ENCODE measurements at regions not wholly inside any gene's neighbourhood (a gene's known extent, or its start where the extent isn't known, plus 50 kb on each side); places are given as distances from the start of the nearest gene placed in this dataset.

DNA sequence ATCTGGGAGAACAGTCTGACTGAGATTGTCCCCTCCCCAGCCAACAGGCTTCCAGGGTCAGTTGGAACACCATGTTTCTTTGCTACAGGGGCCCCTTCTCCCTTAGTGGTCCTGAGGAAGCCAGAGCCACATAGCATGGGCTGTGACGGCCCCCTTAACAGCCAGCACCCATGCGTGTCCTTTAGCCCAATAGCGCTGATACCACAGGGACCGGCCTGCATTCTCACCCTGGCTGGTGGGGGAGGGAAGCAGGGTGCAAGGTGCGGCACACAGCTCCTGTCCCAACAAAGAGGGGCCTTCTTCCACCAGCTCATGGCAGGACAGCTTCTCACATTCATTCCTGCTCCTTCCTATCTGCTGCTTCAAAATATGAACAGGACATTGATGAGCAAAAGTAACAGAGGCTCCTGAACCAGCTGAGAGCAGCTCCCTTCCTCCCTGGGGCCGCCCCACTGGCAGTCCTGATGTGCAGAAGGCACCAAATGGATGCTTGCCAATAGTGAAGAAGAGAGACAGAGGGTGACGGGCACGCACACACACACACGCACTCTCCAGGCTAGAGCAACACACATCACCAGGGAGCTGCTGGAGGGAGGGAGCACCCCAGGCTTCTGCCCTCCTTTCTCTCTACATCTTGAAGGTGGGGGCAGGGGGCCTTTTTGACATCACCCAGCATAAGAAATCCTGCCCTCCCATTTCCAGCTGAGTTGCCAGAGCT lies 99.4 kb downstream of the CRYAA start:
- ChIA-PET POLR2A (no interaction called here), CTCF (interaction anchor here (1.5 kb wide), 1 partner anchor 20 kb away, joined by 4 read pairs; no protein-coding TSS in a partner anchor)
- no peaks in the 10 kb centered on the region for H3K9me3 ChIP-seq
- H3F3A ChIP-seq (replicated peaks; ENCODE audit: insufficient read depth), result no peaks in the 10 kb centered on the region
- H3K27ac ChIP-seq (ENCODE audit: low read depth in 2 of 2, low read length in 1 of 2), result peak overlapping the region in 1 of 2 experiments; percentile 29; a peak in 1 of 4 replicates
- TF ChIP-seq EZH2phosphoT487 (IDR thresholded peaks at IDR 0.05; ENCODE audit: borderline replicate concordance, low read depth) (no peak), PBX3 (IDR thresholded peaks at IDR 0.05) (no peak), SMC3 (IDR thresholded peaks at IDR 0.05; ENCODE audit: low read depth, low read length) (no peak), CHD2 (IDR thresholded peaks at IDR 0.05; ENCODE audit: low read length, partially characterized antibody) (no peak)
- WGBS (ENCODE audit: low lambda C conversion rate), result 82% methylated on average over 5 of the region's 9 CpGs
- no peaks in the 10 kb centered on the region; the same call in 1 of the 2 replicates for H3K27me3 ChIP-seq (ENCODE audit: insufficient read depth)
- no peak for DNase-seq
- H3K4me3 ChIP-seq (ENCODE audit: low read depth in 2 of 2, low read length in 1 of 2), result no peak overlapping the region
- no peaks in the 10 kb centered on the region for H3K9me2 ChIP-seq
- H2AFZ ChIP-seq (ENCODE audit: low read depth), result no peak overlapping the region
- no peaks in the 10 kb centered on the region for H4K20me1 ChIP-seq (ENCODE audit: insufficient read depth)
- H3K4me1 ChIP-seq (ENCODE audit: control insufficient read depth in 1 of 2, insufficient read depth in 2 of 2, low read depth in 1 of 2, low read length in 1 of 2), result peaks cover 0 to 55% of the 10 kb centered on the region in 2 experiments; a peak in 2 of 4 replicates
- H3K79me2 ChIP-seq (ENCODE audit: insufficient read depth), result no peaks in the 10 kb centered on the region
- H3K9ac ChIP-seq, result no peak overlapping the region
- no peaks in the 10 kb centered on the region for H3K36me3 ChIP-seq (replicated peaks in 1 of 2; ENCODE audit: control insufficient read depth in 1 of 2, insufficient read depth in 2 of 2, low read length in 1 of 2)
- H3K4me2 ChIP-seq, result no peak overlapping the region

- no peak for DNase-seq
- WGBS (ENCODE audit: low lambda C conversion rate), result 79% methylated on average over 7 of the region's 15 CpGs
- POLR2A ChIA-PET, result no interaction called here
Observed at GRCh38 chr21:43267391-43268085, 98.7 kb downstream of the CRYAA start.

More at GRCh38 chr21:43267391-43268085, 98.7 kb downstream of the CRYAA start:
- Histone ChIP-seq H2AFZ (ENCODE audit: low read depth) (no peak overlapping the region), H3K9ac (no peak overlapping the region), H3K27ac (ENCODE audit: low read depth in 2 of 2, low read length in 1 of 2) (no peak overlapping the region; a peak in 1 of 4 replicates), H3K9me2 (no peaks in the 10 kb centered on the region), H3F3A (replicated peaks; ENCODE audit: insufficient read depth) (no peaks in the 10 kb centered on the region), H3K4me1 (ENCODE audit: control insufficient read depth in 1 of 2, insufficient read depth in 2 of 2, low read depth in 1 of 2, low read length in 1 of 2) (peaks cover 0 to 48% of the 10 kb centered on the region in 2 experiments; a peak in 2 of 4 replicates), H3K36me3 (replicated peaks in 1 of 2; ENCODE audit: control insufficient read depth in 1 of 2, insufficient read depth in 2 of 2, low read length in 1 of 2) (no peaks in the 10 kb centered on the region), H3K4me3 (ENCODE audit: low read depth in 2 of 2, low read length in 1 of 2) (no peak overlapping the region), H3K9me3 (no peaks in the 10 kb centered on the region), H3K27me3 (ENCODE audit: insufficient read depth) (no peaks in the 10 kb centered on the region; the same call in 1 of the 2 replicates), H3K79me2 (ENCODE audit: insufficient read depth) (no peaks in the 10 kb centered on the region), H4K20me1 (ENCODE audit: insufficient read depth) (no peaks in the 10 kb centered on the region), H3K4me2 (no peak overlapping the region)
- CTCF ChIA-PET, result interaction anchor here (1.1 to 1.5 kb wide), 2 partner anchors 21 to 379 kb away, joined by 3 to 4 read pairs; no protein-coding TSS in a partner anchor
- TF ChIP-seq IRF3 (IDR thresholded peaks at IDR 0.05; ENCODE audit: low read depth, low read length), result no peak

Data from SK-N-SH (cell line).